WERI-Rb-1 (cell line): ENCODE measurements at regions not wholly inside any gene's neighbourhood (a gene's known extent, or its start where the extent isn't known, plus 50 kb on each side); places are given as distances from the start of the nearest gene placed in this dataset.

Experiments
- DNase-seq: peaks from one replicate; pipeline ENCODE4 v3.0.0-alpha.2; 2020
- H3K27ac ChIP-seq: fragments of 250-450 bp; sonication (Bioruptor Pico); 2 replicates; pipeline ENCODE4 v1.5.1; 2020; ENCODE audit warnings: mild to moderate bottlenecking, moderate library complexity
- H3K27me3 ChIP-seq: fragments of 250-450 bp; sonication (Bioruptor Pico); 2 replicates; pipeline ENCODE4 v1.5.1; 2021; ENCODE audit warnings: mild to moderate bottlenecking, low read depth, moderate library complexity; ENCODE audit not compliant: insufficient read depth, severe bottlenecking
- H3K36me3 ChIP-seq: fragments of 250-450 bp; sonication (Bioruptor Pico); 2 replicates; pipeline ENCODE4 v1.5.1; 2020; ENCODE audit warnings: mild to moderate bottlenecking, moderate library complexity
- H3K4me3 ChIP-seq: 2 replicates; pipeline ENCODE4 v1.5.1; 2011; ENCODE audit warnings: low read depth, mild to moderate bottlenecking, control low read depth, low read length
- H3K9me3 ChIP-seq: fragments of 250-450 bp; sonication (Bioruptor Pico); 2 replicates; pipeline ENCODE4 v1.5.1; 2021; ENCODE audit warnings: mild to moderate bottlenecking, moderate library complexity; ENCODE audit not compliant: severe bottlenecking
- CTCF ChIP-seq: IDR thresholded peaks from 2 replicates; pipeline ENCODE4 v1.5.1; 2011; ENCODE audit warnings: low read depth, mild to moderate bottlenecking, control low read depth, inconsistent platforms, low read length

- DNase-seq, result no peak
- TF ChIP-seq CTCF, result no peak
- Histone ChIP-seq H3K9me3 (no peaks in the 10 kb centered on the region), H3K27ac (no peak overlapping the region), H3K27me3 (no peaks in the 10 kb centered on the region), H3K4me3 (no peak overlapping the region), H3K36me3 (no peaks in the 10 kb centered on the region)
These were observed 191.5 kb upstream of the PRKD1 start for GRCh38 chr14:30118992-30119640.

GRCh38 chr14:30125322-30125979 lies 197.8 kb upstream of the PRKD1 start:
- no peak for TF ChIP-seq CTCF
- H3K27me3 ChIP-seq, result no peaks in the 10 kb centered on the region
- no peaks in the 10 kb centered on the region for H3K9me3 ChIP-seq
- no peak for DNase-seq
- no peaks in the 10 kb centered on the region for H3K36me3 ChIP-seq
- H3K27ac ChIP-seq, result no peak overlapping the region
- H3K4me3 ChIP-seq, result no peak overlapping the region

- Histone ChIP-seq H3K4me3 (no peak overlapping the region), H3K36me3 (no peaks in the 10 kb centered on the region), H3K27me3 (no peaks in the 10 kb centered on the region), H3K27ac (no peak overlapping the region), H3K9me3 (no peaks in the 10 kb centered on the region)
- DNase-seq, result no peak
- 0 out of 2 replicates have a peak, but pooled peaks have one; percentile 3 for TF ChIP-seq CTCF
These were observed 202.2 kb upstream of the PRKD1 start for GRCh38 chr14:30129807-30130206.

GRCh38 chr14:30131581-30132097 lies 204.0 kb upstream of the PRKD1 start:
- no peaks in the 10 kb centered on the region for H3K27me3 ChIP-seq
- no peak overlapping the region for H3K27ac ChIP-seq
- H3K36me3 ChIP-seq, result no peaks in the 10 kb centered on the region
- H3K4me3 ChIP-seq, result no peak overlapping the region
- no peak for DNase-seq
- TF ChIP-seq CTCF, result no peak
- H3K9me3 ChIP-seq, result no peaks in the 10 kb centered on the region

- no peak for TF ChIP-seq CTCF
- Histone ChIP-seq H3K27ac (no peak overlapping the region), H3K9me3 (no peaks in the 10 kb centered on the region), H3K27me3 (no peaks in the 10 kb centered on the region), H3K36me3 (no peaks in the 10 kb centered on the region), H3K4me3 (no peak overlapping the region)
- no peak for DNase-seq
These were observed 204.5 kb upstream of the PRKD1 start for GRCh38 chr14:30132196-30132595.
